ENCODE measurements at regions not wholly inside any gene's neighbourhood (a gene's known extent, or its start where the extent isn't known, plus 50 kb on each side); places are given as distances from the start of the nearest gene placed in this dataset.

DNA sequence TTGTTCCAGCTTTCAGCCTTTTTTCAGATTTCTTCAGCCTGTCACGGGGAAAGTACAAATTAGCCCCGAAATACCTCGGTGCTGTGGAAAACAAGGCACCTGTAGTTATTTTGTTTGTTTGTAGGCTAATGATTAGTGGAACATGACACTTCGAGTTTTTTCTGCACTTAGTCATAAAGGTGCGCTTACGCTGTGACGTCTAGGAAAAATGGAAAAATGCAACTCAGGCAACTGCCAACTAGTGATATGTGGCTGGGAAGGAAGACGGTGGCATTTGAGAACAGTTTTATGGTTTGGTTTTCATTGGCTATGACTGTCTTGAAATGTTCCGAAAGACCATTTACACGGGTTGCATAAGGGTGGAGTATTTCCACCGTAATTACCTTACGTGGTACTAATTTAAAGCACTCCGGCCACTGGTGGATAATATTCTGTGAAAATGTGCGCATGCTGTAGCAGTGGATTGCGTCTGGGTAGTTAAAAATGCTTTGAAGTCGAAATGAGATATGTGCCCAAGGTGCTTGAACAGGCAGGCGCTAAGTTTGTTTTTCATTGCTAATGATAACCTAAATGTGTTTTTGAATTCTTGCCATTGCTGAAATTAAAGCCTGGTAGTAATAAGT lies 94.5 kb upstream of the CELF2 start:
- DNase-seq = no peak

DNA sequence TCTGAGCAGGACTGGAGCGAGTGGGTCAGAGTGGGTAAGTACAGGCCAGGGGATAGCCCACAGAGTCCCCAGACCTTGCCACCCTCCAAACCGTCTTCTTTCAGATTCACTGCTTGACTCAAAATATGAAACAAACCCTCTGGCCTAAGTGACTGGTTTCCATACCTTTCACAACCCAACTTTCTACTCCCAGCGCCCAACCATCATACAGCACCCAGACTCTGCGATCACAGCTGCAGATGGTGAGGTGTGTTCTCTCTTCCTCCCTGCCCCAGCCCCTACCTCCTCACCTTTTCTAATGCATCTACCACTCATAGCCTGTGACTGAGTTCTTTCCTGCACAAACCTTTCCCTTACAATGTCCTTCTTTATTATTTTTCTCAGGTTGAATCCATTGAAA lies 92.0 kb upstream of the CELF2 start:
- no peak for DNase-seq

DNA sequence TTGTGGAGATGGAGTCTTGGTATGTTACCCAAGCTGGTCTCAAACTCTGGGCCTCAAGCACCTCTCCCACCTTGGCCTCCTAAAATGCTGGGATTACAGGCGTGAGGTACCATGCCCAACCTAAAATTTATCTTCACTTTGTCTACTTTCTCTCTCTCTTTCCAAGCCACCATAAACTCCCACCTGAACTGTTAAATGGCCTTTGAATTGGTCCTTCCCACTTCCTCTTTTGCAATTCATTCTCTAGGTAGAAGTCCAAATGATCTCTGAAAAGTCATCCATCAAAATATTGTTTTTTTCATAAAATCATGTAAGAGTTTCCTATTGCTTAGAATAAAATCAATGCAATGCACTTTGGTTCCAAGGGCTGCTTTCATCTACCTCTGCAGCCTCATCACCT lies 90.1 kb upstream of the CELF2 start:
- DNase-seq = no peak

DNA sequence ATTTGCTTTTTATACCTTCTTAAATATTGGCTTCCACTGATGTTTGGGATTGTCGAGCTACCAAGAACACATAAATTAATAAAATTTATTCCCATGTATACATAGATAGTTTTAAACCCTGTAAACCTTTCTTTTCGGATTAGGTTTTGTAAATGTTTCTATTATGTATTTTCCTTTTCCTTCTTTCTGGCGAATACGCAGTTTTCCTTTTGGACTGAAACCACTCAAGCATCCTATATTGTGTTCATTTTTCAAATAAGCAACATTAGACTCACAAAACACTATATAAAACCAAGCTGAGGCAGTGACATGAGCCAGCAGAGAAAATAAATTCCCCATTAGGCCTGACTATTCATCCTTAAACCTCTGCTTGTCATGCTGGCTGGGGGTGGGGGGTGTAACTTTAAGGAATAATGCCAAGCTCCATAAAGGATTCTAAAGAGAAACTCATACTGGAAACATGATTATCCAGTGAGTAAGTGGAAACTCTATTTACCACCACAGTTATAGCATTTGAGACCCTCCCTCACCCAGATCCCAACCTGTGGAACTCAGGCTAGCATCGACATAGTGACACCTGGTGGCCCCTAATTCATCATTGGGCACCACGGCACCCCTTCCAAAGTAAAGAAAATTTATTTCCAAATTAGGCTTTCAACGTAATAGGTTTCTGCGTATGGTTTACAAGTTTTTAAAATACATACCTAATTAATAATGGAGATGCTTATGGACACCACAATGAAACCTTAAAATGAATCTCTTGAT lies 86.5 kb upstream of the CELF2 start:
- DNase-seq = no peak

DNA sequence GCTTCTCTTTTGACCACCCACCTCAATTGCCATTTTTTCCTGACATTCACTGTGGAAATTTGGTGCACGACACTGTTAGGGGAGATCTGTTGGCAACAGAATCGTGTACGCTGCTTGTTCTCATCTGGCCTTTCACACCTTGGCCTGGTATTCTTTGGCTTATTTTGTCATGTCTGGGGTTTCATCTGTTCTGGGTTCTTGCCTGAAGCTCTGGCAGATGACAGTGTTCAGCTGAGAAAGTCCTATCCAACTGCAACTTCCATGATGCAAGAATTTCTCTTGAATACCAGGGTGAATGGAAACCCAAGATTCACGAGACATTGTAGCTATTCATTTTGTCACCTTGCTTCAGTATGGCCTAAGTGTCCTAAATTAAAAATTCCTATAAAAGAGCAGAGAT lies 82.6 kb upstream of the CELF2 start:
- no peak for DNase-seq

DNA sequence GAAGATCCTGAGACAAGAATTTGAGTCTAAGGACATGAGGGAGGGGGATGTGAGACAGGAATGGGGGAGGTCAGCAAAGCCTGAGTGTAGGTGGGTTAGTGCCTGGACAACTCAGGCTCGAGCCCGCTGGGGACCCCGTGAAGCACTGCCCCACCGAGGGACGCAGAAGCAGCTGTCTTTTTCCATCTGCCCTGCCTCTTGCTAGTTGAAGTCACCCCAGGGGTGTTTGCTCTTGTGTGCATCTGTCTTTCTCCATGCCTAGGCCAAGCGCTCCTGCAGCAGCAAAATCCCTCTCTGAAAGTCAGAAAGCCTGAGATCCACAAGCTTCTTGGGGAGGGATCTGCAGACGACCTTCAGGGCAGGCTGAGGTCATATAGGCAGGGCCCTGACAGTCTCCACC lies 79.0 kb upstream of the CELF2 start:
- no peak for DNase-seq

DNA sequence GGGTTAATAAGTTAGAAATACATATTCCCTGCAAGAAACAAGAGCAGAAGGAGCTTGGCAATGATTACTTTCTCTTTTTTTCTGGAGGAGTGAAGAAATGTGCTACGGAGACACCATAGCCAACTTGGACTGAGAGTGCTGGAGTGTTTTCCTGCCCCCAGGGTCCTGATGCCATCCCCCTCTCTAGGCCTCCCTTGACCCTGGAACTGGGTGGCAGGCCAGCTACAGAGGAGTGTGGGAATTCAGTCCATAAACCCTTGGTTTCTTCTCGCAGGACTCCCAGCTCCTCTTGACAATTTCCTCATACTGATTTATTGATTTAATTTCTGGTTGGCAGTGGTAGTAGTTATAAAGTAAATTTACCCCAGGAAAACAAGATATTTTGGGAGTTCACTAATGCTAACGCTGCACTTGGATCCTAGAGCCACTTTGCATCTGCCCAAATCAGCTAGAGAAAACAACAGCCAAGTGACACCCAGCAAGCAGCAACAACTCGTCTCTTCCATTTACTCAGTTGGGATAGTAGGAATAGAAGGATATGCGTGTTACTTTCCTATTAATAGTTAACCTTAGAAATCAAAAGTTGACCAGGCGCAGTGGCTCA lies 76.4 kb upstream of the CELF2 start:
- no peak for DNase-seq

DNA sequence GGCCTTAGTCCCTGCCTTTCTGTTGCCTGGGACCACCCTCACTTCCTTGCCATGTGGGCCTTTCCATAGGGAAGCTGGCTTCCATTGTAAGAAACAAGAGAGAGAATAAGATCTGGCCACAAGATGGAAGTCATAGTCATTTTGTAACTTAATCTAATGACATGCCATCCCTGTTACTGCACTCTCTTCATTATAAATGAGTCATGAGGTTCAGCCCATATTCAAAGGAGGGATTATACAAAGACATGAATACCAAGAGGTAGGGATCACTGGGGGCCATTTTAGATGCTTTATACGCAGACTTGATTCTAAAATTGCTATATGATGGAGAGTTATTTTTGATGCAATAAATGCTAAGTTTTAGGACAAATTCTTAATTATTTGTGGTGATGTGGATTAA lies 75.2 kb upstream of the CELF2 start:
- DNase-seq = no peak

DNA sequence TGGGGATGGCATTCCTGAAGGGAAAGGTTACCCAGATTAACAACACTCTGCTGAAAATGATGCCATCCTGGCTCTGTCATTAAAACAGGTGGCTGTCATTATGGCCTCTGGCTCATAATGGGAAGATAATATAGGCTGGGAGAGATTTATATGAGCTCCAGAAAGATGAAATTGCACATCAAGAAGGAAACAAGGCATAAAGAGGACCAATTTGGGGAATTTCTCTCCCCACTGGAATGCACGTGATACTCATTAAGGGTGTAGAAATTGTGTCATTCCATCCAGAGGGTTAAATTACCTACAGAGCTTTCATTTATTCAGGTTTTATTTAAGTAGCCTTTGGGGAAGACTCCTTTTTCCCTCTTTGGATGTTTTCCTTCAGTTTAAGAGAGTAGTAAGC lies 71.6 kb upstream of the CELF2 start:
- DNase-seq = no peak

DNA sequence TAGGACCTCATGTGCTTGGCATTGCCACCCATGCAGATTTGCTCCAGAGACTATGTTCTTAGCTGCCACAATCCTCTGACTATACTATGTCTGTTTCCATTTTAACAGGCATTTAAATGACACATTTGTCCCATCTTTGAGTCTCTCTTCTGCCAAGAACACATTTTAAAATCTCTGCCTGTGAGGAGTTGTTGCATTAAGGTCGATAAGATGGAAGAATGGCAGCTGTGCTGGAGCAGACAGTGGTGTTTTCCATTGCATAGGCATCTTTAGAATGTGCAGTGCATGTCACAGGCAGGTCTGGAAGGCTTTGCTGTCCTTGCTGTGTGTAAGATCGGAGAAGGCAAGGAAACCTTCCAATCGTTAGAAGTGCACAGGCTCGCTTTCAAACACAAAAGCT lies 70.9 kb upstream of the CELF2 start:
- DNase-seq = no peak

DNA sequence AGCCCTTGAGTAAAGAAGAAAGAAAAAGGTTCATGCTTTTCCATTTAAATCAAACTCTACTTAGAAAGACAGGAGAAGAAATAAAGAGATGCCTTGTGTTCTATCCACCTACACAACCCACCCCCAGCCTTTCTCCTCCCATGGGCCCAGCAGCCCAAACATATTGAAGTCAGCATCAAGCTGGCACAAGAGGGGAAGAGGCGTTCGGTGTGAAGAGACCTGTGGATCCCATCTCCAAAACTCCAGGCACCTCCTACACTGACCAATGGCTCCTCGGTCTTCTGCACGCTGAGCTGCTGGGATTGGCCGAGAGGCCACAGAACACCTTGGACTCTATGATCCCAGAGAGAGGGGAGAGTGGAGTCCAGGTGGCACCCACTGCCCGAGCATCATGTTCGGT lies 66.0 kb upstream of the CELF2 start:
- no peak for DNase-seq

DNA sequence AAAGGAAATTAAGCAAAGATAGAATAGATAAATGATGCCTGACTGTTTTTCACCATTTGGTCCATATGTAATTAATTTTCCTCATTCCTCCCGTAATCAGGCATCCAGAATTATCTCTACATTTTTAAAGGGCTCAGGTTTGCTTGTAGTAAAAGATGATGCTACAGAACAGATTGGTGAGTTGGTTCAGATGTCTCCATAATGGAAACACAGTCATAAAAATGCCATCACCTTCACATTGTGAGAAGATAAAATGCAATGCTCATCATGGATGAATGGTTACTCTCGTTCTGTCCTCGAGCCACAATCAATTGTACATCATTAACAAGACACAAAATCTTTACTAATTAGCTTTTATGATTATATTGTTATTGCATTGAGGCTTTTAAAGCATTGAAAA lies 64.9 kb upstream of the CELF2 start:
- no peak for DNase-seq

DNA sequence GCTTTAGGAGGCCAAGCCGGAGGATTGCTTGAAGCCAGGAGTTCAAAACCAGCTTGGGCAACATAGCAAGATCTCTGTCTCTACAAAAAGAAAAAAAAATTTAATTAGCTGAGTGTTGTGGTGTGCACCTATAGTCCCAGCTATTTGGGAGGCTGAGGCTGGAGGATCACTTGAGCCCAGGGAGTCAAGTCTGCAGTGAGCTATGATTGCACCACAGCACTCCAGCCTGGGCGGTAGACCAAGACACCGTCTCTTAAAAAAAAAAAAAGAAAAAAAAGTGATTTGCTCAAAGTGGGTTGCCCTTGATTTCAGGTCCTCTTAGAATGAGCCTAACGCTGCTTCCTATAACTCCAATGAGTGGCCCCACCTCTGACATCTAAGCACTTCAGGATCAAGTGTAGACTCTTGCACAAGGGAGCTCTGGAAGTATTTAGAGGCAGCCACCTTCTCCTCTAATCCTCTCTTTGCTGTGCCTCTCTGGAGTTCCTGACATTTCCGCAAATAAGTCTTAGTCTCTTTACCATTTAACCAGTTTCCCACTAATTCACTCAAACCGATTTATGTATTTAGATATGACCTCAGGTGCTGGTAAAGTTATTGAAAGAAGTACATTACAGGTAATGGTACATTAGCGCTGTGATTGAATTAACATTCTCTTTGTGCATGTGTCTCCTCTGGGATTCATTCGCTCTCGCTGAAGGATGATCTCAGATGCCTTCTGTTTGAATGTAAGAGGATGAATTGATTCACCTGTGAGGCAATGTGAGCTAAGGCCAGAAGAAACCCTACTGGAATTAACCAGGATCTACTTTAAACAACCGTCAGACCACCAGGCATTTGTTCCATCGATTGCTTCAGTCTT lies 60.8 kb upstream of the CELF2 start:
- DNase-seq = no peak

DNA sequence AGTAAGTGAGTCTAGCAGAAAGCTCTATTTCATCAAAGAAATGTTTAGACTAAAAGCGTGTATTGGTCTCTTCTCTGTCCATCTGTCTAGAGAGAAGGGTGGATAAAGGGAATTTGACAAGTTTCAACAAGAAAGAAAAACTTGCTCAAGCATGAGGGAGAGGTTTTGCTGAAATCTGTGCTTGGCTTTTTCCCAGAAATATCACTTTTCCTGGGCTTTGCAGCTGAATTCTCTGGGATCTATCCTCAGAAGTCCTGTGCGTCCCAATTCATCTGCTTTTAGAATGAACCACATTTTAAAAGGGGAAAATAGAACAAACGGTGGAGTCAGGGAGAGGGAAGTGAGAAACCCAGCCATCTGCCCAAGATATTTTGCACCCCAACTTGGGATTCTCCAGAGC lies 59.6 kb upstream of the CELF2 start:
- no peak for DNase-seq

DNA sequence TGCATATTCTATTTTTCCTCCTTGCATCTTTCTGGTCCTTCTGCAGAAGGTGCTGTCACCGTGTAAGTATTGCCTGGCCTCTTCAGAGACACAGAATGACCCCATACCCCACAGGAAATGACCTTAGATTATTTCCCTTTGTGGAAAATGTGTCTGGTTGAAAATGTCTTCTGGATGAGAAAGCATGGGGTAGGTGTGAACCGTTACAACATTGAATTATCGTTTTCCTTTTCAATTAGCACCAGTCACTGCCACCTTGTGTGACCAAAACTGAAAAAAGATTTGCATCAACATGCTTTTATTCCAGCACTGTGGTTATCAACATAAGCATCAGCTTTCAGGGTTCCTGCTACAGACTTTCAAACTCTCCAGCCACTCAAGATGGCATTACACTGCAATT lies 58.0 kb upstream of the CELF2 start:
- DNase-seq = no peak

DNA sequence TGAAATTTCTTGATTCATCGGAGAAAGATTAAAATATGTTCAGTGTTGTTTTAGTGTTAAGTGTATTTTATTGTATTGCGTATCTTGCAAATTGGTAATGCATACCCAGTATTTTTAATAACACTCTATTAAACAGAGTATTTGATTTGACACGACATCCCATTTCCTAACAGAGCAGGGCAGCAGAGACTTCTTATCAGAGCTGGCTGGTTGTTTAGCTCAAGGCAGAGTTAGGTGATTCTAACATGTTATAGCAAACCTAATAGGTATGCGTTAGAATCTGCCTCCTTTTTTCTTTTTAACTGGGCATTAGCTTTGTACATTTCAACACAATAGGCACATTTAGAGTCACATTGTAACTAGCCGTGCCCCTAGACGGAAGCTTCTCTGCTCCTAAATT lies 57.1 kb upstream of the CELF2 start:
- DNase-seq = no peak

DNA sequence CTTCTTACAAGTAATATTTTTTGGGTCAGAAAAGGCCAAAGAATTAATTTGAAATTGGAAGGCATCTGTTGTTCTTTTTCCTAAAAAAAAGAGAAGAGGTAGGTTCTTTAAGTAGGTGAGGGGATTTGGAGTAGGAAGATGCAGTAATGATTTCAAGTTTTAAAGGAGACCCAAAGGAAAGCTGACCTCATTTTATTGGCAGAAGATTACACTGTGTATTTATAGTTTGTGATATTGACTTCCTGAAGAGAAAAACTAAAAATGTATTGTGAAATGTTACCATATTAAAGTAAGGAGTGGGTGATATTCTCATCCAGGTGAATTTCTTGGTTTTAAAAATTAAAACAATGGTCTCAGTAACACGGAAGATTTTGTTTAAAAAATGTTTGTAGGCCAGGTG lies 56.6 kb upstream of the CELF2 start:
- DNase-seq = no peak

DNA sequence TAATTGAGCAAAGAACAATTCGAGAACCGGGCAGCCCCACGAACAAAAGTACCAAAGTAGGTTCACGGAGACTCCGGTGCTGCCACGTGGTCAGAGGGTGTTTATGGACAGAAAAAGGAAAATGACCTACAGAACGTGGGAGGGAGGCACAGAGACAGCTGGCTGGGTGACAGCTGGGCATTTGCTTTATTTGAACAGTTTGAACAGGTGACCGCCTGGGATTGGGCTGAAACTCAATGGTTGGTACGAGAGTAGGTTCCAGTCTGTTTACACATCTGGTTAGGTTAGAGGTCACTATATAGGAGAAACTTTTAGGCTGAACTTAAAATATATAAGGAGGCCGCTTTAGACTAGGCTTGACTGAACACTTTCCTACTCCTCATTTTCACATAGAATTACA lies 50.6 kb upstream of the CELF2 start:
- no peak for DNase-seq

DNA sequence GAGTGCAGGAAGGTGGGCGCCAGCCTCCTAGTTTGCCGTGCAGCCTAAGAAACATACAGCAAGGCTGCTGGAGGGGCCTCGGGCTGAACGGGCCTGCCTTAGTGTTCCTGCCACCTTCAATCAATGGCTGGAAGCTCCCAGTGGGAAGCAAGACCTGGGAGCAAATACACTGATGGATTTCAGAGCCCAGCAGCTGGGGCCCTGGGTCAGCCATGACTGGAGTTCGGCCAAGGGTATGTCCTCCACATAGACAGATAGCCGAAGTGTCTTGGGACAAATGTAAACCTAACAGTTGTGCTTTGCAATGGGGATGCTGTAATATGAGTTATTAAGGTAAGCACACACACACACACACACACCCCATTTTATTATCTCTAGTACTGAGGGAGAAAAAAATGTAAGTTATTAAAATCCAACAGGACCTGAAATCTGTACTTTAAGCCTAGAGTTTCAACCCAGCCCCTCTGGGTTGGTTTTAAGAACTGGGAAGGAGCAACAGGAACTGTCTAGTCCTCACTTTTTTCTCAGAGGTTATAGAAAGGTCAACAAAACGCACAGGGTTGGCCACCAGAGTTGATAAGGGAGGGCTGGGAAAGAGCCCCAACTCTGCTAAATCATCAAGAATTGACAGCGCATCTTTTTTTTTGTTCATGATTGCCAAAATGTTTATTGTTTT lies 50.0 kb upstream of the CELF2 start:
- no peak for DNase-seq
